ENCODE measurements at regions not wholly inside any gene's neighbourhood (a gene's known extent, or its start where the extent isn't known, plus 50 kb on each side); places are given as distances from the start of the nearest gene placed in this dataset.

GRCh38 chr2:226446406-226447001 lies 353.1 kb downstream of the IRS1 start:
- DNase-seq (ENCODE audit: low read depth in 3 of 3, low spot score in 2 of 3) = no peak

- DNase-seq (ENCODE audit: low read depth in 3 of 3, low spot score in 2 of 3) = no peak
Measured at GRCh38 chr2:226445216-226445861, 354.3 kb downstream of the IRS1 start.

- no peak for DNase-seq (ENCODE audit: low read depth in 3 of 3, low spot score in 2 of 3)
Measured at GRCh38 chr2:226443112-226443511, 356.5 kb downstream of the IRS1 start.

- DNase-seq (ENCODE audit: low read depth in 3 of 3, low spot score in 2 of 3) = no peak
Measured at GRCh38 chr2:226440127-226440918, 359.3 kb downstream of the IRS1 start.

- DNase-seq (ENCODE audit: low read depth in 3 of 3, low spot score in 2 of 3) = no peak
Measured at GRCh38 chr2:226439337-226439736, 360.3 kb downstream of the IRS1 start.

- no peak for DNase-seq (ENCODE audit: low read depth in 3 of 3, low spot score in 2 of 3)
Measured at GRCh38 chr2:226435146-226435545, 364.5 kb downstream of the IRS1 start.

- DNase-seq (ENCODE audit: low read depth in 3 of 3, low spot score in 2 of 3) = no peak
Measured at GRCh38 chr2:226434702-226435101, 364.9 kb downstream of the IRS1 start.

- no peak for DNase-seq (ENCODE audit: low read depth in 3 of 3, low spot score in 2 of 3)
Measured at GRCh38 chr2:226431288-226431948, 368.2 kb downstream of the IRS1 start.

- no peak for DNase-seq (ENCODE audit: low read depth in 3 of 3, low spot score in 2 of 3)
Measured at GRCh38 chr2:226429476-226429875, 370.1 kb downstream of the IRS1 start.

- DNase-seq (ENCODE audit: low read depth in 3 of 3, low spot score in 2 of 3) = no peak
Measured at GRCh38 chr2:226427538-226428307, 371.9 kb downstream of the IRS1 start.

GRCh38 chr2:226426292-226426736 lies 373.3 kb downstream of the IRS1 start:
- no peak for DNase-seq (ENCODE audit: low read depth in 3 of 3, low spot score in 2 of 3)

- DNase-seq (ENCODE audit: low read depth in 3 of 3, low spot score in 2 of 3) = no peak
Measured at GRCh38 chr2:226424971-226425370, 374.6 kb downstream of the IRS1 start.

GRCh38 chr2:226423498-226423960 lies 376.1 kb downstream of the IRS1 start:
- DNase-seq (ENCODE audit: low read depth in 3 of 3, low spot score in 2 of 3) = no peak

GRCh38 chr2:226420646-226421045 lies 379.0 kb downstream of the IRS1 start:
- no peak for DNase-seq (ENCODE audit: low read depth in 3 of 3, low spot score in 2 of 3)

GRCh38 chr2:226418521-226418920 lies 381.1 kb downstream of the IRS1 start:
- no peak for DNase-seq (ENCODE audit: low read depth in 3 of 3, low spot score in 2 of 3)

- DNase-seq (ENCODE audit: low read depth in 3 of 3, low spot score in 2 of 3) = no peak
Measured at GRCh38 chr2:226414335-226414734, 385.3 kb downstream of the IRS1 start.

- no peak for DNase-seq (ENCODE audit: low read depth in 3 of 3, low spot score in 2 of 3)
Measured at GRCh38 chr2:226413498-226414130, 386.0 kb downstream of the IRS1 start.

GRCh38 chr2:226411727-226412360 lies 387.8 kb downstream of the IRS1 start:
- no peak for DNase-seq (ENCODE audit: low read depth in 3 of 3, low spot score in 2 of 3)

- no peak for DNase-seq (ENCODE audit: low read depth in 3 of 3, low spot score in 2 of 3)
Measured at GRCh38 chr2:226411205-226411604, 388.4 kb downstream of the IRS1 start.
